BLaER1 treated with 17β-estradiol and CSF1 and Interleukin-3, amounts not matched to agents 10 nM and 100 nM (cell line): ENCODE measurements at regions not wholly inside any gene's neighbourhood (a gene's known extent, or its start where the extent isn't known, plus 50 kb on each side); places are given as distances from the start of the nearest gene placed in this dataset.

Experiments used
- H3K27ac ChIP-seq, 11 experiments: shearing (Covaris generic); formaldehyde crosslinking; 2 replicates each; pipeline ENCODE4 v1.8.1; 2022
- H3K27me3 ChIP-seq, 11 experiments: shearing (Covaris generic); formaldehyde crosslinking; 2 replicates each; pipeline ENCODE4 v1.8.1; 2022
- H3K36me3 ChIP-seq, 11 experiments: shearing (Covaris generic); formaldehyde crosslinking; 2 replicates each; pipeline ENCODE4 v1.8.1; 2022
- H3K4me1 ChIP-seq, 10 experiments: shearing (Covaris generic); formaldehyde crosslinking; 2 replicates each; pipeline ENCODE4 v1.8.1; 2022
- H3K4me2 ChIP-seq, 11 experiments: shearing (Covaris generic); formaldehyde crosslinking; 2 replicates each; pipeline ENCODE4 v1.8.1; 2022
- H3K4me3 ChIP-seq, 10 experiments: shearing (Covaris generic); formaldehyde crosslinking; 2 replicates each; pipeline ENCODE4 v1.8.1; 2022
- H3K9ac ChIP-seq, 11 experiments: shearing (Covaris generic); formaldehyde crosslinking; 2 replicates each; pipeline ENCODE4 v1.8.1; 2022
- H3K9me3 ChIP-seq, 11 experiments: shearing (Covaris generic); formaldehyde crosslinking; replicated peaks in 1 of 11; 2 replicates each; pipeline ENCODE4 v1.8.1; 2022
- H4K20me1 ChIP-seq, 11 experiments: shearing (Covaris generic); formaldehyde crosslinking; 2 replicates each; pipeline ENCODE4 v1.8.1; 2022
- Cebpa-rat ChIP-seq, 11 experiments: shearing (Covaris generic); IDR thresholded peaks; 2 replicates each; pipeline ENCODE4 v1.8.1; 2022

DNA sequence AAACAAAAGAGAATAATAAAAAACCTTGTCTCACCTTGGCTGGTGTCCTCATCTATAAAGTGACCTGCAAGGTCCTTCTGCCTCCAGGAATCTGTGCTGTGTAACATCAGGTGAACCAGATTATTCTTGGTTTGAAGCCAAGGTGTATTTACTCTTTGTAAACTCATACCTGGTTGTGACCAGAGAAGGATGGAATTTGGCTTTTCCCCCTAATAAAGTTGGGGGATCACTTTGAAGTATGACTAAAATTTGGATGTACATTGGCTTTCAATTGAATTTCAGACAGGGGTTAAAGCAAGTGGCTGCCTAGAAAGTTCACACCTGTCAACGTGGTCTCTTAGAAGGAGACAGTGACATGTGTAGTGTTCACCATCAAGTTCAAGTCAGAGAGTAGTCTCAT lies 100.1 kb downstream of the SCP2D1 start:
- H3K27me3 ChIP-seq: no peaks in the 10 kb centered on the region

DNA sequence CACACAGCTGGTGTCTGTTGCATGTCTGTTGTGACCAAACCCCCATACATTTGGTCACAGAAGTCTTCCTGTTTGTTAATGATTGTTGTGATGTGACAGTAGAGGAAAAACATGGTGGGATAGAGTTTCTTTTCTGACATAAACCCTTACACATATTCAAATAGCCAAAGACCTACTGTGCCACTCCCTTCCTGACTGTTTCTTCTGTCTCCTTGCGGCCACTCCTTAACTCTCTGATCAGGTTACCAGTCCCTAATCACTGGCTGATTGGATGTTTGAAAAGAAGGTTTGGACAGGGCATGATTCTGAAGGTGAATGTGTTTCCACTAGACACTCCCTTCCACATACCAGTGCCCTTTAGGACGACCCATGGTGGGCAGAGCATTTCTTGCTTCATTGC lies 101.2 kb downstream of the SCP2D1 start:
- no peak for TF ChIP-seq Cebpa-rat (IDR thresholded peaks at IDR 0.05)
- Histone ChIP-seq H3K27ac (no peak overlapping the region), H3K4me2 (no peak overlapping the region), H3K4me1 (no peaks in the 10 kb centered on the region), H3K4me3 (no peak overlapping the region), H3K27me3 (no peaks in the 10 kb centered on the region), H3K9me3 (no peaks in the 10 kb centered on the region), H3K36me3 (no peaks in the 10 kb centered on the region), H4K20me1 (no peaks in the 10 kb centered on the region), H3K9ac (no peak overlapping the region)

More for the DNA sequence above, 100.1 kb downstream of the SCP2D1 start:
- TF ChIP-seq Cebpa-rat (IDR thresholded peaks at IDR 0.05): no peak
- Histone ChIP-seq H3K36me3 (no peaks in the 10 kb centered on the region), H3K4me1 (no peaks in the 10 kb centered on the region), H3K27ac (no peak overlapping the region), H3K9ac (no peak overlapping the region), H3K4me3 (no peak overlapping the region), H3K9me3 (no peaks in the 10 kb centered on the region), H4K20me1 (no peaks in the 10 kb centered on the region), H3K4me2 (no peak overlapping the region)

DNA sequence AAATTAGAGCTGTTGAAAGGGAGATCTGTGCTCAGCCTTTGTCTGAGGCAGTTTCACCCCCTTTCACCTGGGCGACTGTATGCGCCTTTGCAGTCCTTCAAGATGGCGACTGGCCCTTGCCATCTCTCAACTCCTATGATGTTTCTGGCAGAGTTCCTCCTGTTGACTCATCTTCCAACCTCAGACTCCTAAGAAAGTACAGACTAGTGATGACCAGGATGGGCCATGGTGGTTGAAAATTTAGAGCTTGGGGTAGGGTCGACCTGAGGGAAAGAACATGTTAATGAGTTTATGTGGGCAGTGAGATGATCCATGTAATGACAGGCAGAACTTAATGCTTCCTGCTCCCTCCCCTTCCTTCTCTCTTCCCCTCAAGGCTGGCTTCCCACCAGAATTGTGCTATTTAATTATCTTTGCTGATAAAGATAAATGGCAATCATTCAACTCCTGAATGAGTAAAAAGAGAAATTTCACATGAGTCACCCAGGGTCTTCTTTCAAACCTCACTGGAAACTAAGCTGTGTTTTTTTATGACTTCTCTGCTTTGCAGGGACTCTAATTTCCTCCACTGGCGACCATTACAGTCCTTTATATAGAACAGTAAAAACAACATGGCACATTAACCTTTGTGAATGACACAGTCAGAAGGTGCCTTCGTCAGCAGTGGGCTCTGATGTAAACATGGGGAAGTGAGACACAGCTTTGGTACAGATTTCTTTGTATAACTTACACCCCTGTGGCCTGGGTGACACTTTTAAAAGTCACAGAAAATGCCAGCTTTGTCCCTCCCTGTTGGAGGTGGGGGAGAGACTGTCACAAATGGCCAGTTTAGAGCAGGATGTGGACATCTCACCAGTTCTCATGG lies 103.5 kb downstream of the SCP2D1 start:
- Histone ChIP-seq H3K27ac (no peak overlapping the region), H3K9ac (no peak overlapping the region), H4K20me1 (no peaks in the 10 kb centered on the region), H3K4me2 (no peak overlapping the region), H3K4me3 (no peak overlapping the region), H3K36me3 (no peaks in the 10 kb centered on the region), H3K27me3 (no peaks in the 10 kb centered on the region), H3K4me1 (no peaks in the 10 kb centered on the region), H3K9me3 (no peaks in the 10 kb centered on the region)
- no peak for TF ChIP-seq Cebpa-rat (IDR thresholded peaks at IDR 0.05)

DNA sequence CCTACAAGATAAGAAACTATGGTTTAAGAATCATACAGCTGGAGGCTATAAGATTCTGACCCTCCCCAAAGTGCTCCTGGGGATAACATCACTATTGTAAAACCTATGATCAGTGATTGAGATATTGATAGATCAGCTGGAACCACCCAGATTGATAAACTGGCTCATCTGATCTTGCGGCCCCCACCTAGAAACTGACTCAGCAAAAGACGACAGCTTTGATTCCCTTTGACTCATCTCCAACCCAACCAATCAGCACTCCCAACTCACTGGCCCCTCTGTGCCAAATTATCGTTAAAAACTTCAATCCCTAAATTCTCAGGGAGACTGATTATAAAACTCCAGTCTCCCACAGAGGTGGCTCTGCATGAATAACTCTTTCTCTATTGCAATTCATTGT lies 106.4 kb downstream of the SCP2D1 start:
- Histone ChIP-seq H3K4me1 (no peaks in the 10 kb centered on the region), H3K9me3 (no peaks in the 10 kb centered on the region), H4K20me1 (no peaks in the 10 kb centered on the region), H3K36me3 (no peaks in the 10 kb centered on the region), H3K4me3 (no peak overlapping the region), H3K4me2 (no peak overlapping the region), H3K9ac (no peak overlapping the region), H3K27me3 (no peaks in the 10 kb centered on the region), H3K27ac (no peak overlapping the region)
- no peak for TF ChIP-seq Cebpa-rat (IDR thresholded peaks at IDR 0.05)

DNA sequence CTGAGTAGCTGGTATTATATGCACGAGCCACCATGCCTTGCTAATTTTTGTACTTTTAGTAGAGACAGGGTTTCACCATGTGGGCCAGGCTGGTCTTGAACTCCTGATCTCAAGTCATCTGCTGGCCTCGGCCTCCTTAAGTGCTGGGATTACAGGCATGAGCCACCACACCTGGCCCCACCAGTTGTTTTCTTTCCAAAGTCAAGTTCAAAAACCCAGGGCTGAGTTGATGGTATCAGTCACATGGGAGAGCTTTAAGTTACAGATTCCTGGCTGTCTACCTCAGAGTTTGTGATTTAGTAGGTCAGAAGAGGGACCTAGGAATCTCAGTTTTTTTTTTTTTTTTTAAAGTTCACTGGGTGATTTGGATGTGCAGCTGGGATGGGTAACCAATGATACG lies 107.7 kb downstream of the SCP2D1 start:
- H4K20me1 ChIP-seq: no peaks in the 10 kb centered on the region
- H3K4me3 ChIP-seq: no peak overlapping the region
- H3K27me3 ChIP-seq: no peaks in the 10 kb centered on the region
- no peaks in the 10 kb centered on the region for H3K4me1 ChIP-seq
- no peak overlapping the region for H3K9ac ChIP-seq
- no peak overlapping the region for H3K27ac ChIP-seq
- no peak for TF ChIP-seq Cebpa-rat (IDR thresholded peaks at IDR 0.05)
- no peaks in the 10 kb centered on the region for H3K9me3 ChIP-seq
- no peak overlapping the region for H3K4me2 ChIP-seq
- H3K36me3 ChIP-seq: no peaks in the 10 kb centered on the region

DNA sequence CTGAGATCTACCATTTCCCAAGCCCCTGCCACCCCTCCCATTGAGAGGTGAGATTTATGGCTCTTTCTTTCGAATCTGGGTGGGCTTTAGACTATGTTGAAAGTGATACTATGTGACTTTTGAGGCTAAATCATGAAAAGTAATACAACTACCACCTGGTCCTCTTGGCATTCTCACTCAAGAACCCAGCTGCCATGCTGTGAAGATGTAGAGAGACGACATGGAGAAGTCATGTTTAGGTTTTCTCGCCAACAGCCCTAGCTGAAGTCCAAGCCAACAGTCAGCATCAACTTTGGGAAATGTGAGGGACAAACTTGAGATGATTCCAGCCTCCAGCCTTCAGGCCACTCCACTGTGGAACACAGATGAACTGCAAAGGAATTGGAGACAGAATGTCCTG lies 108.7 kb downstream of the SCP2D1 start:
- Histone ChIP-seq H3K27me3 (no peaks in the 10 kb centered on the region), H3K4me1 (no peaks in the 10 kb centered on the region), H4K20me1 (no peaks in the 10 kb centered on the region), H3K27ac (no peak overlapping the region), H3K9ac (no peak overlapping the region), H3K9me3 (no peaks in the 10 kb centered on the region), H3K36me3 (no peaks in the 10 kb centered on the region), H3K4me2 (no peak overlapping the region), H3K4me3 (no peak overlapping the region)
- no peak for TF ChIP-seq Cebpa-rat (IDR thresholded peaks at IDR 0.05)

DNA sequence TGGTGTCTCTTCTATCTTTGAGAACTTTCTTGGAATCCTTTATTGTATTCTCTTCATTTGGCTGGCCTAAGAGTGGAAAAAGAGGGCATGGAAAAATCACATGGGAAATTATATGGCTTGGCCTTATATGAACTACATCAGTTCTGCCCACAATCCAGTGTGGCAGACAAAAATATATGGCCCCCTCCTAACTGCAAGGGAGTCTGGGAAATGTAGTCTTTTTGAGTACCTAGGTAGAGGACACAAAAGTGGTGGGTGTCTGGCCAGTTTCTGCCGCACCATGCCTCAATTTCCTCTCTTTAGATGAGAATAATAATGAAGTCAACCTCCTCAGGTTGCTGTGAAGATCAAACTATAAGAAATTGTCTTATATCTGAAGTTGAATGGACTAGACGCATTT lies 109.3 kb downstream of the SCP2D1 start:
- no peaks in the 10 kb centered on the region for H3K4me1 ChIP-seq
- H3K36me3 ChIP-seq: no peaks in the 10 kb centered on the region
- no peak overlapping the region for H3K9ac ChIP-seq
- no peaks in the 10 kb centered on the region for H3K9me3 ChIP-seq
- no peaks in the 10 kb centered on the region for H3K27me3 ChIP-seq
- no peak for TF ChIP-seq Cebpa-rat (IDR thresholded peaks at IDR 0.05)
- no peak overlapping the region for H3K4me3 ChIP-seq
- no peaks in the 10 kb centered on the region for H4K20me1 ChIP-seq
- no peak overlapping the region for H3K27ac ChIP-seq
- no peak overlapping the region for H3K4me2 ChIP-seq

DNA sequence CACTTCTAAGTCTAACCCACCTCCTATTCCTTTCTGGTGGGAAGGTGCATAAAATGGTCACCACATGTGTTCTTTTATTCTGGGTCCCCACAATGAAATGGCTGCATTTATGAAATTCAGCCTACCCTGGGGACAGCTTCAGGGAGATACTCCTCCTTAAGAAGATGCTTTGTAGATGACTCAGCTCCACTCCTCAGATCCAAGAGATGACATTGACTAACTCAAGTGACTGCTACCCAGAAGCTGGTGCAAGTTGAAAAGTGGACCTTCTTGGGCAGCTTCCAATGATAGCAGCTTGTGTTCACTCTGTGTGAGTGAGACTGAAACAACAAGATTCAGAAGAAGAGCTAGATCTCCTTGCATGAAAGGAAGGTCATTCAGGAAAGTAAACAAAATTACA lies 113.4 kb downstream of the SCP2D1 start:
- no peaks in the 10 kb centered on the region for H3K27me3 ChIP-seq
- no peaks in the 10 kb centered on the region for H4K20me1 ChIP-seq
- no peak overlapping the region for H3K4me2 ChIP-seq
- no peak overlapping the region for H3K4me3 ChIP-seq
- H3K9ac ChIP-seq: no peak overlapping the region
- no peak overlapping the region for H3K27ac ChIP-seq
- TF ChIP-seq Cebpa-rat (IDR thresholded peaks at IDR 0.05): no peak
- no peaks in the 10 kb centered on the region for H3K9me3 ChIP-seq
- no peaks in the 10 kb centered on the region for H3K4me1 ChIP-seq
- H3K36me3 ChIP-seq: no peaks in the 10 kb centered on the region

DNA sequence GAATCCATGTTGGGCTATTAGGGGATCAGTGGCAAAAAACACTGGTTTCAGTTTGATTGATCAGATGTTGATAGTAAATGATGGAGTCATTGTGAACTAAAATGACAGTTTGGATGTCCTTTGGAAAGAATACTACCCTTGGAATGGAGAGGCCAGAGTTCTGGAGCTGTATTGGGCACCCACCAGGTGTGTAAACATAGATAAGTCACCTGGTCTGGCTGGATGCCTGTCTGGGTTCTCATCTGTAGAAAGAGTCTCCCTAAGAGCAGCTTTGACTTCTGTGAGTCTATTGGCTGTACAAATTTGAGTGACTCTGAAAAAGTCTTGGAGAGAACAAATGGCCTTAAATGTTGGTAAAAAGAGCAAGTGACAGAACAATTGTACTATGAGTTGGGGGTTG lies 115.0 kb downstream of the SCP2D1 start:
- no peaks in the 10 kb centered on the region for H3K36me3 ChIP-seq
- H3K9me3 ChIP-seq: peaks cover 0 to 10% (median 0%) of the 10 kb centered on the region in 11 experiments; a peak in 4 of 22 replicates
- H4K20me1 ChIP-seq: no peaks in the 10 kb centered on the region
- H3K9ac ChIP-seq: no peak overlapping the region
- no peak overlapping the region for H3K27ac ChIP-seq
- H3K27me3 ChIP-seq: no peaks in the 10 kb centered on the region
- TF ChIP-seq Cebpa-rat (IDR thresholded peaks at IDR 0.05): no peak
- H3K4me1 ChIP-seq: no peaks in the 10 kb centered on the region
- no peak overlapping the region for H3K4me3 ChIP-seq
- no peak overlapping the region for H3K4me2 ChIP-seq

DNA sequence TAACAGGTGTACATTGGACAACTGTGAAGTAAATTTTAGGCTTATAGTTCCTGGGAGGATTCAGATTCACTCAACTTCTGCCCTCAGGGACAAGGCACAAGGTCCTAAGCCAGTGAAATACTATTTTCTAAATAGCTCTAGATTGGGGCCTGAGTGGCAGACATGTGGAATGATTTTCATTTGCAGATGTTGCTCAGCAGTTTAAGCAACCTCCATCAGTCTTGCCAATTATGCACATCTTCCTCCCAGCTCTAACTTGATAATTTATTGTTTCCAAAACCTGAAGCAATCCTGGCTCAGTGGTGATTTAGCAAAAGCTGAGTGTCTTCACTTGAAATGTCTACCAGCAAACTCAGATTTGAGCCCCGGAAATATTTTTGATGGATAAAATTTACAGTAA lies 116.2 kb downstream of the SCP2D1 start:
- Histone ChIP-seq H3K27ac (no peak overlapping the region), H3K4me3 (no peak overlapping the region), H3K9ac (no peak overlapping the region), H3K4me1 (no peaks in the 10 kb centered on the region), H4K20me1 (no peaks in the 10 kb centered on the region), H3K9me3 (peaks cover 0 to 11% (median 0%) of the 10 kb centered on the region in 11 experiments; a peak in 4 of 22 replicates), H3K4me2 (no peak overlapping the region), H3K27me3 (no peaks in the 10 kb centered on the region), H3K36me3 (no peaks in the 10 kb centered on the region)
- no peak for TF ChIP-seq Cebpa-rat (IDR thresholded peaks at IDR 0.05)
